ENCODE measurements at regions not wholly inside any gene's neighbourhood (a gene's known extent, or its start where the extent isn't known, plus 50 kb on each side); places are given as distances from the start of the nearest gene placed in this dataset.

GRCh38 chr18:10099539-10100140 lies 185.8 kb downstream of the VAPA start:
- Histone ChIP-seq H3K4me1 (ENCODE audit: insufficient read depth, low read length) (peaks cover 16% of the 10 kb centered on the region), H2AFZ (ENCODE audit: low read length) (no peak overlapping the region), H3K9me3 (ENCODE audit: control insufficient read depth, low read depth, low read length) (no peaks in the 10 kb centered on the region), H3K79me2 (ENCODE audit: insufficient read depth, low read length) (no peaks in the 10 kb centered on the region), H2BK120ac (ENCODE audit: low read depth, low read length, poor library complexity, severe bottlenecking) (no peak overlapping the region), H3K14ac (ENCODE audit: insufficient read depth, low read length) (no peak overlapping the region), H3K4ac (ENCODE audit: low read depth, low read length) (no peak overlapping the region), H3K27ac (ENCODE audit: insufficient read length, low read depth, low read length) (no peak overlapping the region), H2AK5ac (ENCODE audit: insufficient read length, low read length) (no peak overlapping the region), H2BK5ac (ENCODE audit: insufficient read length, low read length) (no peak overlapping the region), H3K18ac (ENCODE audit: insufficient read length, low read depth, low read length) (no peak overlapping the region), H3K27me3 (ENCODE audit: insufficient read depth, low read length) (no peaks in the 10 kb centered on the region), H3K9ac (ENCODE audit: extremely low read depth, insufficient read length, low read length) (no peak overlapping the region), H4K20me1 (ENCODE audit: control insufficient read depth, insufficient read depth, insufficient read length) (no peaks in the 10 kb centered on the region), H3K23ac (ENCODE audit: insufficient read length, low read depth, low read length) (no peak overlapping the region), H3T11ph (ENCODE audit: low read length) (no peak overlapping the region), H4K91ac (ENCODE audit: insufficient read length, low read depth, low read length) (no peak overlapping the region), H3K4me2 (ENCODE audit: insufficient read depth, insufficient read length, low read length) (no peak overlapping the region), H4K8ac (replicated peaks; ENCODE audit: insufficient read length, low read depth, low read length) (no peak overlapping the region), H2BK12ac (ENCODE audit: insufficient read length, low read depth, low read length) (no peak overlapping the region), H3K56ac (ENCODE audit: insufficient read length, low read depth, low read length) (no peak overlapping the region), H2BK20ac (ENCODE audit: low read depth, low read length, poor library complexity, severe bottlenecking) (no peak overlapping the region), H2BK15ac (ENCODE audit: low read depth, low read length) (no peak overlapping the region), H3K79me1 (ENCODE audit: insufficient read depth, low read depth, low read length, poor library complexity, severe bottlenecking) (no peaks in the 10 kb centered on the region), H4K5ac (ENCODE audit: insufficient read length, low read depth, low read length) (no peak overlapping the region), H3K23me2 (ENCODE audit: insufficient read length, low read depth, low read length, poor library complexity, severe bottlenecking) (no peaks in the 10 kb centered on the region)
- peaks cover 7% of the 10 kb centered on the region for H3K27me3 Mint-ChIP-seq (ENCODE audit: low read depth)
- no peak for DNase-seq
- WGBS (ENCODE audit: extremely low coverage, insufficient read length, low lambda C conversion rate) = no CpG with 5 or more reads among the region's 7 CpGs
- H3K4me3 Mint-ChIP-seq = no peak overlapping the region
- no peak overlapping the region for H3K27ac Mint-ChIP-seq
- H3K9me3 Mint-ChIP-seq = peaks cover 3 to 4% of the 10 kb centered on the region in 2 experiments; a peak in 4 of 5 replicates
- peaks cover 35 to 36% of the 10 kb centered on the region in 2 experiments for H3K4me1 Mint-ChIP-seq
- TF ChIP-seq CTCF (conservative IDR thresholded peaks at IDR 0.05) = no peak
- peaks cover under 1 to 6% (median 2%) of the 10 kb centered on the region in 3 experiments; a peak in 4 of 7 replicates for H3K36me3 Mint-ChIP-seq (ENCODE audit: insufficient read depth in 1 of 3, low read depth in 3 of 3)

Measured in H9 (cell line).